SK-N-MC (cell line): ENCODE measurements at regions not wholly inside any gene's neighbourhood (a gene's known extent, or its start where the extent isn't known, plus 50 kb on each side); places are given as distances from the start of the nearest gene placed in this dataset.

Experiments used
- DNase-seq: peaks from one replicate; pipeline ENCODE4 v3.0.0-alpha.2; 2011; ENCODE audit warnings: low read depth, low spot score
- H3K27ac ChIP-seq: fragments of 200-600 bp; sonication (generic); 2 replicates; pipeline ENCODE4 v1.5.1; 2016; ENCODE audit warnings: mixed run types
- H3K36me3 ChIP-seq: fragments of 200-600 bp; sonication (generic); 2 replicates; pipeline ENCODE4 v1.6.1; 2017; ENCODE audit warnings: antibody characterized with exemption, low read length, mixed read lengths; ENCODE audit not compliant: insufficient read depth
- H3K4me3 ChIP-seq: fragments of 200-600 bp; sonication (generic); 2 replicates; pipeline ENCODE4 v1.5.1; 2016
- H3K9ac ChIP-seq: fragments of 200-600 bp; sonication (generic); 2 replicates; pipeline ENCODE4 v1.8.0; 2017; ENCODE audit warnings: mixed run types, mixed read lengths; ENCODE audit not compliant: insufficient read length
- H3K9me3 ChIP-seq: fragments of 200-600 bp; sonication (generic); 2 replicates; pipeline ENCODE4 v1.6.1; 2017; ENCODE audit warnings: low read depth, mild to moderate bottlenecking, antibody characterized with exemption, low read length, moderate library complexity, mixed read lengths
- EZH2 ChIP-seq: fragments of 200-600 bp; sonication (generic); IDR thresholded peaks from one replicate; pipeline ENCODE4 v1.6.1; 2017; ENCODE audit warnings: antibody characterized with exemption
- FOXP2 ChIP-seq: optimal IDR thresholded peaks from 2 replicates; pipeline ENCODE3; 2011; ENCODE audit warnings: mild to moderate bottlenecking, moderate library complexity; ENCODE audit not compliant: insufficient read depth; ENCODE audit errors: extremely low read length, control extremely low read depth
- POLR2AphosphoS5 ChIP-seq: IDR thresholded peaks from 2 replicates; pipeline ENCODE4 v1.6.1; 2012; ENCODE audit warnings: mild to moderate bottlenecking, low read depth, low read length, borderline replicate concordance

DNA sequence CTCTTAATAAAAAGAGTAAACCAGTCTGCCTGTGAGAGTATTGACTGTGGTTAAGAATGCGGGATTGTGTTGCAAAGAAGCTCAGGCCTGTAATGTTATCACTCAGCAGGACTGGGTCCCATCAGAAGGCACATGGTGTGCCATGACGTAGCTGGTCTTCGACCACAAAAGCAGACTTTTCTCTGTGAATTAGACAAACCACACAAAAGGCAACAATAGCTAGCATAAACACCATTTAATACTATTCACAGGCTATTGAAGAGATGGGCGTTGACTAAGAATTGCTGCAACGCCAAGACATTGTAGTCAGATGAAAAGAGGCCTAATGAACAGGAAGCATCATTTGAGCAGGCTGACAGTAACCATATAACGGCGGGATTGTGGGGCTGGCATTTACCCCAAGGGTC, 235.6 kb upstream of the SOX21 start:
- no peak for DNase-seq
- Histone ChIP-seq H3K4me3 (no peak overlapping the region), H3K9ac (no peak overlapping the region), H3K9me3 (no peaks in the 10 kb centered on the region), H3K27ac (no peak overlapping the region), H3K36me3 (no peaks in the 10 kb centered on the region)
- no peak for TF ChIP-seq POLR2AphosphoS5
- TF ChIP-seq FOXP2, result no peak
- no peak for TF ChIP-seq EZH2

DNA sequence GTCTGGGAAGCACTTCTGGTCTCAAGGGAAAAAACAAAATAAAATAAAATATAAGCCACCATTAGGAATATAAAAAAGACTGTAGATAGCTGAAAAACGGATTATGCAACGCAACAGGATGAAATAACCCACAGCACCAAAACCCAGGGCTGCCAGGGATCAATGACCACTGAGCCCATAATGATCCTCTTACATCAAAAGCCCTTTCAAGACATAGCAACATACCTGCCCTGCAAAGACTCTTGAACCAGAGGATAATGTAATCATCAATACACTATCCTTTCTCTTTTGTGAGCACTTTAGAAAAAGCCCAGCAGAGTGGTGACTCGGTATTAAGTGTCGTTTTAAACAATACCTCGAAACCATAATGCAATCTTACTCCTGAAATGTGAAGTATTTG, 235.0 kb upstream of the SOX21 start:
- H3K36me3 ChIP-seq, result no peaks in the 10 kb centered on the region
- H3K9ac ChIP-seq, result no peak overlapping the region
- DNase-seq, result no peak
- H3K9me3 ChIP-seq, result no peaks in the 10 kb centered on the region
- no peak overlapping the region for H3K4me3 ChIP-seq
- TF ChIP-seq POLR2AphosphoS5 (no peak), FOXP2 (no peak), EZH2 (no peak)
- H3K27ac ChIP-seq, result no peak overlapping the region

DNA sequence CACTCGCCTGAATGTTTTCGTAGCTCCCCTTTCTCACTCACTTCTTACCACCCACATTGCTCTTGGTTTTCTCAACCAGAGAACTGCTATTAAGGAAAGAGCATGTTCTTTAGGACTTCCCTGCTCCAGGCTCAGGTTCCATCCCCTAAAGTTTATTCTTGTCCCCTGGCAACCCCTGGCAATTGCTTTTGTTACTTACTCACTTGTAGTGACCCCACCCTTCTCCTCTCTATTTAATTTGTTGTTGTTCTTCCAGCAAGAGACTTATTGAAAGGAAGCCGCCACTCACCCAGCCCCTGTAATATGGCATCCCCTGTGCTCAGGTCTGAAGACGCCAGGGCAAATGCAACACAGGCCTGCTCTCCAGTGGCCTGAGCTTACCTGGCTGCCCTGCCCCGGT, 233.7 kb upstream of the SOX21 start:
- Histone ChIP-seq H3K4me3 (no peak overlapping the region), H3K9me3 (no peaks in the 10 kb centered on the region), H3K9ac (no peak overlapping the region), H3K36me3 (no peaks in the 10 kb centered on the region), H3K27ac (no peak overlapping the region)
- DNase-seq, result no peak
- TF ChIP-seq EZH2 (no peak), POLR2AphosphoS5 (no peak)

DNA sequence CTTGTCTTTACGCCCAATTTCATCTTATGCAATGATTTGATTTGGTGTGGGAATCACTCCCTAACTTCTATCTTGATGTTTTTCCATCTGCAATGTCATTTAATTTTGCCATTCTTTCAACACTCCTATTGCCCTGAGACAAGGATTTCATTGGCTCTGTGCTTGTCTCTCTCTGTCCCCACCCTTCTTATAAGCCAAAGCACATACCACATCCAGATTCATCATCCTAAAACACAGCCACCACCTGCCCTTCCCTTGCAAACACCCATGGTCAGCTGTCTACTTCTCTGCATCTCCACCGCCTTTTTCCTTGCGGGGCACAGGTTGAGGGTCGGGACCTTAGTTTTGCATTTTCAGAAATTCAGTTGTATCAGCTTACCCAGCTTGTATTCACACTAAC, 225.8 kb upstream of the SOX21 start:
- Histone ChIP-seq H3K27ac (no peak overlapping the region), H3K9ac (no peak overlapping the region), H3K4me3 (no peak overlapping the region), H3K9me3 (no peaks in the 10 kb centered on the region), H3K36me3 (no peaks in the 10 kb centered on the region)
- DNase-seq, result no peak
- TF ChIP-seq EZH2 (no peak), POLR2AphosphoS5 (no peak), FOXP2 (no peak)

DNA sequence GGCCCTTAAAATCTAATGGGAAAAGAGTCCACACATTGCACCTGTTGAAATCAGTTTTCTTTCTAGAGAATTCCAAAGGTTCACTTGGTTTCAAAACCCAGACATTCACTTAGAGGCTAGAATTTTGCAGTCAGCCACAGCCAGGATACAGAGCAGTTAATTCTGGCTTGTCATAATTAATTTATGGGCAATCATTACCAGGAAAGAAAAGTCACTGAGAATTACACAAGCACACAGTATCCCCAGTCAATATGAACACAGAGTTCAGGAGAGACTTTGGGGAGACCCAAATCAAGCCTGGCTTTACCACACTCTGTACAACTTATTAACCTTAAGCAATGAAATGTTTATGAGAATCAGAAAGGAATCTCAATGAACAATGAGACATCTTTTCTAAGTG, 224.3 kb upstream of the SOX21 start:
- H3K27ac ChIP-seq, result no peak overlapping the region
- DNase-seq, result no peak
- no peak overlapping the region for H3K4me3 ChIP-seq
- TF ChIP-seq POLR2AphosphoS5 (no peak), FOXP2 (no peak), EZH2 (no peak)
- no peak overlapping the region for H3K9ac ChIP-seq
- no peaks in the 10 kb centered on the region for H3K9me3 ChIP-seq
- H3K36me3 ChIP-seq, result no peaks in the 10 kb centered on the region

DNA sequence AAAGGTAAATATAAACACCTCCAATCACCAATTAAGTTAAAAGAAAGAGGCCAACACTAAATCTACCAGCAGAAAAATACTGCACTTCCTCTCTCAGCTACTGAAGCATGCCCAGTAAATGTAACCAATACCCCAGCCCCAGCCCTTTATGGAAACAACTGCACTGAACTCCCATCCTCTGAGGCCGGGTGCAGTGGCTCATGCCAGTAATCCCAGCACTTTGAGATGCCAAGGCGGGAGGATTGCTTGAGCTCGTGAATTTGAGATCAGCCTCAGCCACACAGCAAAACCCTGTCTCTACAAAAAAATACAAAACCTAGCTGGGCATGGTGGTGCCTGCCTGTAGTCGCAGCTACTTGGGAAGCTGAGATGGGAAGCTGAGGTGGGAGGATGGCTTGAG, 221.6 kb upstream of the SOX21 start:
- no peaks in the 10 kb centered on the region for H3K9me3 ChIP-seq
- H3K4me3 ChIP-seq, result no peak overlapping the region
- H3K27ac ChIP-seq, result no peak overlapping the region
- no peaks in the 10 kb centered on the region for H3K36me3 ChIP-seq
- no peak overlapping the region for H3K9ac ChIP-seq
- TF ChIP-seq POLR2AphosphoS5, result no peak
- TF ChIP-seq FOXP2, result no peak
- TF ChIP-seq EZH2, result no peak
- DNase-seq, result no peak

DNA sequence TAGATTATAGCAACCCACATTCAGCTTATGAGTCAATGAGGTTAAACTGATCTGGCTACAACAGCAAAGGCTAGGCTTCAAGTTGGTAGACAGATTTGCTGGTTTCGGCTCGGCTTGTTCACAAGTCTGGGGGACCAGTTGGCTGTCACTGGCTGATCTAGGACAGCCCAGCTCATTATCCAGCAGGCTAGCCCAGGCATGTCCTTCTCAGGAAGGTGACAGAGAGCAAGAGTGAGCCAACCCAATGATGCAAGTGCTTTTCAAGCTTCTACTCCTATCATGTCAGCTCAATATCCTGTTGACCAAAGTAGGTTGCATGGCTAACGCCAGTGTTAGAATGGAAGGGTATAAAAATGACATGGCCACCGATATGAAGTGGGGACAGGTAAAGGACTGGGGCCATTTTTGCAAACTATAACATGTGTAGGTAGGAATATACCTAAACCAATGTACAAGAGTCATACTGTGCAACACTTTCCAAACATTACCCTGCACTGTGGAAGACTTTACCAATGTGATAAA, 220.9 kb upstream of the SOX21 start:
- TF ChIP-seq POLR2AphosphoS5 (no peak), EZH2 (no peak), FOXP2 (no peak)
- Histone ChIP-seq H3K36me3 (no peaks in the 10 kb centered on the region), H3K9me3 (no peaks in the 10 kb centered on the region), H3K9ac (no peak overlapping the region), H3K27ac (no peak overlapping the region), H3K4me3 (no peak overlapping the region)
- no peak for DNase-seq

DNA sequence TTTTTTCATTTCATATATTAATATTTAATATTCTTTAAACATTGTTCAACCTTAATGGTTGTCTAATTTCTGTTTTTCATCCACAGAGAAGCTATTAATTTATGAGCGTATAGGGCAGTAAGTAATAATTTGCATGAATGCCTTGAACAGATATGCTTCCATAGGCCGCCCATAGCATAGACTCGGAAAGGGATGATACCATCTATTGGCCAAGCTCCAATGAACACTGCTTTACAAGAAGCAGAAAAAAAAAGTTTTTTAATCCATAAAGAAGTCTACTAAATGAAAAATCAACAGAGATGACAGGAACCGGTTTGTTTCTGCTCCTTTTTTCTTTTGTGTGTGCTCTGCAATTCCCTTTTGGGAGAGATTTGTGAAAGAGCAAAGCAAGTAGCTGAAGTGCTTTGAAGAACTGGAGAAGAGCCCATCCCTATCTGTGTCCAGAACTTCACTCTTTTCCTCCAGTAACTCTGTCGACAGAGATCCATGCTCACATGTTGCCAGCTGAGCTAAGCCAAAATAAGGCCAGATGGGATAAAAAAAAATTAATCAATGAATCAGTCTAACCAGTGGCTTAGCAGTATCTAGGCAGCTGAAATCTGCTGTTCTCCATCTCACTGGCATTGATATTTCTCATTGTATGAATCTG, 215.9 kb upstream of the SOX21 start:
- Histone ChIP-seq H3K9ac (no peak overlapping the region), H3K27ac (no peak overlapping the region), H3K4me3 (no peak overlapping the region), H3K36me3 (no peaks in the 10 kb centered on the region), H3K9me3 (no peaks in the 10 kb centered on the region)
- DNase-seq, result no peak
- TF ChIP-seq POLR2AphosphoS5 (no peak), FOXP2 (no peak), EZH2 (no peak)

DNA sequence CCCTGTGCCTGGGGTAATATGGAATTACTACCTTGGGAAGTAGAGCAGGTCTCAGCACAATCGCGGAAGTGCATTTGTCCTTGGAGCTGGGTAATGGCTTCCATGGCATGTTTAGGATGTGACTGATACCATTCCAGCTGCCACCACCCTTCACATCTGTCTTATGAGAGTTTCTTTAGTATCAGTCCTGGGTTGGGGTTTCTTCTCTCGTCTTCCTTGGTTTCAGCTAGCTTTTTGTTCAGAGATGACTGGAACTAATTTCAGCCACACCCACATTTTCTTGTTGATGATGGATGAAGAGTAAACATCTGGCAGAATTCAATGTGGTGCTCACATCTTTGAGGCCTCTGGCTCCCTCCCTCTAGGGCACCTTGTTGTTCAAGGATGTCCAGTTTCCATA, 212.9 kb upstream of the SOX21 start:
- no peak overlapping the region for H3K9ac ChIP-seq
- TF ChIP-seq EZH2, result no peak
- TF ChIP-seq FOXP2, result no peak
- no peak for TF ChIP-seq POLR2AphosphoS5
- H3K4me3 ChIP-seq, result no peak overlapping the region
- no peak for DNase-seq
- no peak overlapping the region for H3K27ac ChIP-seq
- H3K36me3 ChIP-seq, result no peaks in the 10 kb centered on the region
- no peaks in the 10 kb centered on the region for H3K9me3 ChIP-seq

DNA sequence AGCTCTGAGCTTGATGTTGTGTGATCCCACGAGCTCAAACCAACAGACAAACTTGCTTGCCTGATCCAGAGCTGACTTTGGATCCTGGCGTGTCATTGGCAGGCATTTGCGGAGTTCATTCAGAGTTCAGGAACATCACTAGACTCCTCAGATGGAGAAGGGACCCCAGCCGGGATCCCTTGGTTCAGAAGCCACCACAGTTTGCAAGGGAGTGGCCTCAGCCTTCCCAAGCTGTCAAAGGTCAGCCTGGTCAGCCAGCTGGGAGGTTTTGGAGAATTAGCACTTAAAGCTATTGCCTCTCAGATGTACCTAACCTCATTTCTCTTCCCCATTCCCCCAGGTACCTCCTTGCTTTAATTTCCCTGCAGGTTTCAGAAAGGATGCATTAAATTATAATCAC, 208.8 kb upstream of the SOX21 start:
- Histone ChIP-seq H3K27ac (no peak overlapping the region), H3K4me3 (no peak overlapping the region), H3K9ac (no peak overlapping the region), H3K9me3 (no peaks in the 10 kb centered on the region), H3K36me3 (no peaks in the 10 kb centered on the region)
- no peak for DNase-seq
- TF ChIP-seq POLR2AphosphoS5 (no peak), EZH2 (no peak), FOXP2 (no peak)
